Uterus (tissue), 3 donors: ENCODE measurements at regions not wholly inside any gene's neighbourhood (a gene's known extent, or its start where the extent isn't known, plus 50 kb on each side); places are given as distances from the start of the nearest gene placed in this dataset.
"Not testable (repeated sequence)": the region's sequence is repeated elsewhere in the genome, so short reads cannot be mapped to it uniquely, and the experiment has no call there.

Experiments
- DNase-seq, 2 donors: peaks; one replicate each; pipeline ENCODE4 v3.0.0-alpha.2; 2019 to 2020
- H3K27ac ChIP-seq, 2 donors: fragments of 200-600 bp; sonication (generic); 1 replicate in 1 of 2; 2 replicates in 1 of 2; pipeline ENCODE4 v1.5.1; 2016 to 2018
- H3K27me3 ChIP-seq, 2 donors: fragments of 200-600 bp; sonication (generic); one replicate each; pipeline ENCODE4 v1.5.1; 2018 to 2019; ENCODE audit warnings: control low read depth in 1 of 2
- H3K36me3 ChIP-seq, 2 donors: fragments of 200-600 bp; sonication (generic); one replicate each; pipeline ENCODE4 v1.5.1; 2019; ENCODE audit warnings: control low read depth in 1 of 2
- H3K4me1 ChIP-seq, 2 donors: fragments of 200-600 bp; sonication (generic); one replicate each; pipeline ENCODE4 v1.5.1; 2018 to 2019; ENCODE audit warnings: control low read depth in 1 of 2
- H3K4me3 ChIP-seq, 2 donors: fragments of 200-600 bp; sonication (generic); 1 replicate in 1 of 2; 2 replicates in 1 of 2; pipeline ENCODE4 v1.5.1; 2018 to 2019; ENCODE audit warnings: mild to moderate bottlenecking in 1 of 2
- H3K9me3 ChIP-seq, 2 donors: fragments of 200-600 bp; sonication (generic); one replicate each; pipeline ENCODE4 v1.5.1; 2019; ENCODE audit warnings: control low read depth in 1 of 2
- POLR2A ChIP-seq, 2 donors: fragments of 450-650 bp; IDR thresholded peaks; one replicate each; pipeline ENCODE4 v1.6.1; 2016; ENCODE audit warnings: antibody characterized with exemption in 2 of 2, mild to moderate bottlenecking in 1 of 2, moderate library complexity in 1 of 2
- intact Hi-C: fragments of 100-400 bp; cut with DNase I; formaldehyde crosslinking; loops from one replicate; pipeline ENCODE4 v1.15.1; 2023; ENCODE audit warnings: low total_unique reads
- TF ChIP-seq, protein P1 (sequence below), 4 experiments: fragments of 200-600 bp in 2 of 4; fragments of 450-650 bp in 2 of 4; sonication (generic) in 2 of 4; IDR thresholded peaks; one replicate each; pipeline ENCODE4 v1.5.1; 2016 to 2019; ENCODE audit warnings: antibody characterized with exemption in 4 of 4, mild to moderate bottlenecking in 2 of 4, moderate library complexity in 1 of 4
- donor health status: DM: yes; HTN: yes; CAD: no.

DNA sequence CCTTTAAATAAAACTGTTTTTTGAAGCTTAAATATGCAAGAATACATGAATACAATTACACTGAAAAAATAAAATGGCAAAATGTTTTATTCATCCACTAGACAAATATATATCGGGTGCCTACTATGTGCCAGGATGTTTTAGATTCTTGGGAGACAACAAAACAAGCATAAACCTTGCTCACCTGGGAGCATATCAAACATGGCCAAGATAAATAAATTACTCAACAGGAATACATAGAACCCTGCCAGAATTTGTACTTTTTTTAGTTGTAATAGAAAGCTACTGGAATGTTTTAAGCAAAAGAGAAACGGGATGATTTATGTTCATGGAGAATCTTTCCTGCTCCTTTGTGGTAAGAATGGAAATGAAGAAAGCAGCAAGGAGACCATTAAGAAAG is 2358.5 kb upstream of the PCDH20 start:
- intact Hi-C loops: no loop called here
- H3K9me3 ChIP-seq: no peaks in the 10 kb centered on the region
- TF ChIP-seq, protein P1, sequence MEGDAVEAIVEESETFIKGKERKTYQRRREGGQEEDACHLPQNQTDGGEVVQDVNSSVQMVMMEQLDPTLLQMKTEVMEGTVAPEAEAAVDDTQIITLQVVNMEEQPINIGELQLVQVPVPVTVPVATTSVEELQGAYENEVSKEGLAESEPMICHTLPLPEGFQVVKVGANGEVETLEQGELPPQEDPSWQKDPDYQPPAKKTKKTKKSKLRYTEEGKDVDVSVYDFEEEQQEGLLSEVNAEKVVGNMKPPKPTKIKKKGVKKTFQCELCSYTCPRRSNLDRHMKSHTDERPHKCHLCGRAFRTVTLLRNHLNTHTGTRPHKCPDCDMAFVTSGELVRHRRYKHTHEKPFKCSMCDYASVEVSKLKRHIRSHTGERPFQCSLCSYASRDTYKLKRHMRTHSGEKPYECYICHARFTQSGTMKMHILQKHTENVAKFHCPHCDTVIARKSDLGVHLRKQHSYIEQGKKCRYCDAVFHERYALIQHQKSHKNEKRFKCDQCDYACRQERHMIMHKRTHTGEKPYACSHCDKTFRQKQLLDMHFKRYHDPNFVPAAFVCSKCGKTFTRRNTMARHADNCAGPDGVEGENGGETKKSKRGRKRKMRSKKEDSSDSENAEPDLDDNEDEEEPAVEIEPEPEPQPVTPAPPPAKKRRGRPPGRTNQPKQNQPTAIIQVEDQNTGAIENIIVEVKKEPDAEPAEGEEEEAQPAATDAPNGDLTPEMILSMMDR (IDR thresholded peaks at IDR 0.05): no peak
- no peak for TF ChIP-seq POLR2A (IDR thresholded peaks at IDR 0.05)

DNA sequence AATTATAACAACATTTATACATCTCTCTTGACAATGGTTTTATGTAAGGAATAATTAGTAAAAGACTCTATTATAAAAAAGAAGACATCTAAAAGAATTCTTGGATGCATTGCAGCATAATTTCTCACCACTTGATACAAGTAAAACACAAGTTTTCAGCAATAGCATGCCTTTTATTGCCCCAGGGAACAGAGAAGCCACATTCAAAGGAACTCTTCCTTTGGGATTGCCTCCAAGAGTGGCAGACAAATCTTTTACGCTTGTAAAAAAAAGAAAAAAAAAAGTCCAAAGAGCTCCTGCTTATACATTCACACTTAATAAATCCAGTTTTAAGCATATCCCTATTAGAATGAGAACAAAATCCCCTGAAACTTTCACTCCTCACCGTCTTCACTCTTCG is 2357.8 kb upstream of the PCDH20 start:
- no peak overlapping the region for H3K4me3 ChIP-seq
- DNase-seq: no peak
- H3K27me3 ChIP-seq: no peaks in the 10 kb centered on the region
- H3K27ac ChIP-seq: no peak overlapping the region
- no peaks in the 10 kb centered on the region for H3K36me3 ChIP-seq
- H3K4me1 ChIP-seq: no peaks in the 10 kb centered on the region
- intact Hi-C loops: no loop called here
- TF ChIP-seq, protein P1 (IDR thresholded peaks at IDR 0.05): no peak
- TF ChIP-seq POLR2A (IDR thresholded peaks at IDR 0.05): no peak
- no peaks in the 10 kb centered on the region for H3K9me3 ChIP-seq

More for the DNA sequence above, 2358.5 kb upstream of the PCDH20 start:
- H3K4me3 ChIP-seq: no peak overlapping the region
- no peaks in the 10 kb centered on the region for H3K27me3 ChIP-seq
- H3K36me3 ChIP-seq: no peaks in the 10 kb centered on the region
- no peak for DNase-seq
- no peak overlapping the region for H3K27ac ChIP-seq
- H3K4me1 ChIP-seq: no peaks in the 10 kb centered on the region

DNA sequence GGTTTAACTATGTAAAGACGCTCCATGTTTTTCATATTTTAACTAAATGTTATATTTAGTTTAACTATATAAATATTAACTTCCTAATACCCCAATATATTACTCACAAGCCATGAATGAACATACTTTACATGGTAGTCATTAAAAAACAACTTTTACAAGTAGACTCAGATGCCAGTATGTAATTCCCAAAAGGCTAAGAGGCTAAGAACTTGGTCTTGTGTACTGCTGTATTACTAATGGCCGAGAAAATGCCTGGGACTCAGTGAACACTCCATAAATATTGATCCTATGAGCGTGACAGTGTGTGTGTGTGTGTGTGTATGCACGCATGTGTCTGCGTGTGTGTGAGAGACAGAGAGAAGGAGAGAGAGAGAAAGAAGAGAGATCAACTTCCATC is 2342.0 kb upstream of the PCDH20 start:
- H3K4me3 ChIP-seq, H3K4me1 ChIP-seq, intact Hi-C loops, H3K9me3 ChIP-seq, DNase-seq, H3K27ac ChIP-seq, H3K27me3 ChIP-seq, H3K36me3 ChIP-seq: not testable (repeated sequence)

DNA sequence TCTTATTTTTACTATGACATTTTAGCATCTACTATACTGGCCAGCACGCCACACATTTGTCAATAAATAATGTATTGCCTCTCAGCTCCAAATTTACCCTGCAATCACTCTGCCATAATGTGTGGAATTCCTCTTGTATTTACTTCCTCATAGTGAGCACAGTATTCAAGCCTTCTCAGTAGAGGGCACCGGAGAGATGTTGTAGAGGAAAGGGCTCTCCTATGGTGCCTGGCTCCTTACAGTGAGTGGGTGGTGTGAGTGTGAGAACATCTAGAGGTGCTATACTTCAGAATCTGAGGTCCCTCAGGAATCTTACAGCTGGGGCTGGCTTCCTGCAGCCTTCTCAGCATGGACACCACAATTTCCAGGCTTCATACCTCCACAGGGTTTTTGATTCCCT is 2334.2 kb upstream of the PCDH20 start:
- H3K4me1 ChIP-seq, DNase-seq, intact Hi-C loops, H3K27ac ChIP-seq, H3K9me3 ChIP-seq, H3K4me3 ChIP-seq, H3K27me3 ChIP-seq, H3K36me3 ChIP-seq: not testable (repeated sequence)

DNA sequence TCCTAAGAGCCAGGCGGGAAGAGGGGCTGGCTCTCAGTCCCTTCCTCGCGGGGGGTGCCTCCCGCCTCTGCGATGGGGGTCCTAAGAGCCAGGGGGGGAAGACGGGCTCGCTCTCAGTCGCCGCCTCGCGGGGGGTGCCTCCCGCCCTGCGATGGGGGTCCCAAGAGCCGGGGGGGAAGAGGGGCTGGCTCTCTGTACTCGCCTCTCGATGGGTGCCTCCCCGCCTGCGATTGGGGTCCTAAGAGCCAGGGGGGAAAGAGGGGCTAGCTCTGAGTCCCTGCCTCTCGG is 2326.1 kb upstream of the PCDH20 start:
- DNase-seq, H3K27ac ChIP-seq, intact Hi-C loops, H3K4me1 ChIP-seq, H3K36me3 ChIP-seq, H3K27me3 ChIP-seq, H3K9me3 ChIP-seq, H3K4me3 ChIP-seq: not testable (repeated sequence)

DNA sequence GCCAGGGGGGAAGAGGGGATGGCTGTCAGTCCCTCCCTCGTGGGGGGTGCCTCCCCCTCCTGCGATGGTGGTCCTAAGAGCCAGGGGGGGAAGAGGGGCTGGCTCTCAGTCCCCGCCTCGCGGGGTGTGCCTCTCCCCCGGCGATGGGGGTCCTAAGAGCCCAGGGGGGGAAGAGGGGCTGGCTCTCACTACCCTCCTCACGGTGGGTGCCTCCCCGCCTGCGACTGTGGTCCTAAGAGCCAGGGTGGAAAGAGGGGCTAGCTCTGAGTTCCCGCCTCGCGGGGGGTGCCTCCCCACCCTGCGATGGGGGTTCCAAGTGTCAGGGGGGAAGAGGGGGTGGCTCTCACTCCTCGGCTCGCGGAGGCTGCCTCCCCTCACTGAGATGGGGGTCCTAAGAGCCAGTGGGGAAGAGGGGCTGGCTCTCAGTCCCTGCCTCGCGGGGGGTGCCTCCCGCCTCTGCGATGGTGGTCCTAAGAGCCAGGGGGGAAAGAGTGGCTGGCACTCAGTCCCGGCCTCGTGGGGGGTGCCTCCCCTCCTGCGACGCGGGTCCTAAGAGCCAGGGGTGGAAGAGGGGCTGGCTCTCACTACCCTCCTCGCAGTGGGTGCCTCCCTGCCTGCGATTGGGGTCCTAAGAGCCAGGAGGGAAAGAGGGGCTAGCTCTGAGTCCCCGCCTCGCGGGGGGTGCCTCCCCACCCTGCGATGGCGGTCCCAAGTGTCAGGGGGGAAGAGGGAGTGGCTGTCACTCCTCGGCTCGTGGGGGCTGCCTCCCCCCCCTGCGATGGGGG is 2325.6 kb upstream of the PCDH20 start:
- Histone ChIP-seq H3K4me1 (no peaks in the 10 kb centered on the region), H3K27ac (no peak overlapping the region), H3K4me3 (no peak overlapping the region), H3K27me3 (peaks cover 0 to 3% of the 10 kb centered on the region in 2 donors), H3K9me3 (no peaks in the 10 kb centered on the region), H3K36me3 (no peaks in the 10 kb centered on the region)
- intact Hi-C loops: no loop called here
- DNase-seq: no peak
- no peak for TF ChIP-seq POLR2A (IDR thresholded peaks at IDR 0.05)
- TF ChIP-seq, protein P1 (IDR thresholded peaks at IDR 0.05): no peak

DNA sequence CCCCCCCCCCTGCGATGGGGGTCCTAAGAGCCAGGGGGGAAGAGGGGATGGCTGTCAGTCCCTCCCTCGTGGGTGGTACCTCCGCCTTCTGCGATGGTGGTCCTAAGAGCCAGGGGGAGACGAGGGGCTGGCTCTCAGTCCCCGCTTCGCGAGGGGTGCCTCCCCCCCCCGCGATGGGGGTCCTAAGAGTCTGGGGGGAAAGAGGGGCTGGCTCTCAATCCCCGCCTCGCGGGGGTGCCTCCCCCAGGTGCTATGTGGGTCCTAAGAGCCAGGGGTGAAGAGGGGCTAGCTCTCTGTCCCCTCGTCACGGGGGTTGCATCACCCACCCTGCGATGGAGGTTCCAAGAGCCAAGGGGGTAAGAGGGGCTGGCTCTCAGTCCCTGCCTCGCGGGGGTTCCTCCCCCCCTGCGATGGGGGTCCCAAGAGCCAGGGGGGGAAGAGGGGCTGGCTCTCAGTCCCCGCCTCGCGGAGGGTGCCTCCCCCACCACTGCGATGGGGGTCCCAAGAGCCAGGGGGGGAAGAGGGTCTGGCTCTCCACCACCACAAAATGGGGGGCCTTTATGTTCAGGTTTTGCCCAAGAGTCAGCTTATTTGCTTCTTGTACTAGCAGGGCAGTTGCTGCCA is 2323.6 kb upstream of the PCDH20 start:
- H3K36me3 ChIP-seq, H3K4me1 ChIP-seq, H3K27ac ChIP-seq, DNase-seq, H3K4me3 ChIP-seq, intact Hi-C loops, H3K9me3 ChIP-seq, H3K27me3 ChIP-seq: not testable (repeated sequence)
